Cerebellar cortex (tissue), 1 donor: ENCODE measurements at regions not wholly inside any gene's neighbourhood (a gene's known extent, or its start where the extent isn't known, plus 50 kb on each side); places are given as distances from the start of the nearest gene placed in this dataset.

Experiments used
- DNase-seq: peaks from one replicate; pipeline ENCODE4 v3.0.0-alpha.2; 2015; ENCODE audit warnings: low spot score

DNA sequence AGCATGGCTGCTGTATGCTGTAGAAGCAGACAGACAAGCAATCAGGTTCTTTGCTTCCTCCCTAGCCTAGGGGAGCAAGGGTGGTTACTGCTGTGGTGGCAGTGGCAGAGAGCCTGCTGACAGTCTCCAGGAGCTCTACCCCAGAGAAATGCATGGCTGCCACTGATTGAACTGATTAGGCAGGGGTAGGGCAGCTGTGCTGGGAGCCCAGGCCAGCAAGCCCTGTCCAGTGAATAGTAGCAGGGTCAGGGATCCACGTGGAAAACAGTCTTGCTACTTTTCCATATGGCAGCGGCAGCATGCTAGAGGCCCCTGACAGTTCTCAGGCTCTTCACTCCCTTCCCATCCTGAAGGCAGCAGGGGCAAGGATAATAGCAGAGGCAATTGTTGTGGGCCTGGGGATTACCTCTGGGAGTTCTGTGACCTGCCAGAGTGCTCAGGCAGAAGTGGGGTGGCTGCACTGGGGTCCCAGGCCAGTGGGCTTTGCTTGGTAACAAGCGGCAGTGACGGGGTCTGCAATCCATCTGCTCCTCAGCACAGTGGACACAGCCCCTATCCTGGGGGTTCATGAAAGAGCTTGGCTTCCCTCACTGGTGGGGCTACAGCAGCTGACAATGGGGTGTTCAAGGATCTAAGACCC is 558.8 kb upstream of the GHITM start:
- DNase-seq, result no peak

DNA sequence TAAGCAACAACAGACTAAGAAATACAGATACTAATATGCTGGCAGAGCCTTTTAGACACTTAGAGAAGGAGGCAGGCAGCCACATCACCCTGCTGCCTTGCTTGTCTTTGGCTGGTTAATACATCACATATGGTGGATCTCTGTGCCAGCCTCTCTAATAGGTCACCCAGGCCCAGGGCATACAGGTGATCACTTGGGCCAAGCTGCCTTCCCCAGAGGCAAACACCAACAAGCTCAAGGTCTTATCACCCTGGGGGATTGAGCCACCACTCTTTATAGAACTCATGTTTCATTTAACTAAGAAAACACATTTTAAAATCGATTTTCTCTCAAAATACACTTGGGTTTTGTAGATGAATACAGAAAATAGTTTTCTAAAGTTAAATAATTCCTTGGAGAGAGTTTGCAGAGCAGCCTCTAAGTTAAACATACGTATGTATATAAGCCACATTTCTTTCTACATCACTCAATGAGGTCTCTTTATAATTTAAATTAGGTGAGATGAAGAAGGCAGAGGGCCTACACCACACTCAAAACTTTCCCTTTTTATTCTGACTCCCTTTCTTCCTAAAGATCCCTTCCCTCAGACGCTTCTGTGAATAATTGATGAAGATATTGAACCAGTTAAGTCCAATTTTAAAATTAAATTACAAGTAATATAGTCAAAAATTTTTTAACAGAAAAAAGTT is 556.8 kb upstream of the GHITM start:
- peak; percentile 12 for DNase-seq

DNA sequence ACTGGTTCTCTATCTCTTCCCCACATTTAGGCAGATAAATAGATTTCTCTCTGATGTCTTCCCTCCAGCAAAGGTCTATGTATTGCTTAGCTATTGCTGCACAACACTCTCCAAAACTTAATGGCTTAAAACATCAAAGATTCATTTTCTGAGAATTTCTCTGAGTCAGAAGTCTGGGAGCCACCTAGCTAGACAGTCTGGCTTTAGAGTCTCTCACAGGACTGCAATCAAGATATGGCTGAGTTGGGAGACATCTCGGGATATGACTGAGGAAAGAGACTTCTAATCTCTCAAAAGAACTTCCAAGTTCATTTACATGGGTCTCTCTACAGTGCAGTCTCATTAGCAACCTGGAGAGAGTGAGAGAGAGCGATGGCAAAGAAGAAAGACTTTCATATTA is 553.6 kb upstream of the GHITM start:
- no peak for DNase-seq

DNA sequence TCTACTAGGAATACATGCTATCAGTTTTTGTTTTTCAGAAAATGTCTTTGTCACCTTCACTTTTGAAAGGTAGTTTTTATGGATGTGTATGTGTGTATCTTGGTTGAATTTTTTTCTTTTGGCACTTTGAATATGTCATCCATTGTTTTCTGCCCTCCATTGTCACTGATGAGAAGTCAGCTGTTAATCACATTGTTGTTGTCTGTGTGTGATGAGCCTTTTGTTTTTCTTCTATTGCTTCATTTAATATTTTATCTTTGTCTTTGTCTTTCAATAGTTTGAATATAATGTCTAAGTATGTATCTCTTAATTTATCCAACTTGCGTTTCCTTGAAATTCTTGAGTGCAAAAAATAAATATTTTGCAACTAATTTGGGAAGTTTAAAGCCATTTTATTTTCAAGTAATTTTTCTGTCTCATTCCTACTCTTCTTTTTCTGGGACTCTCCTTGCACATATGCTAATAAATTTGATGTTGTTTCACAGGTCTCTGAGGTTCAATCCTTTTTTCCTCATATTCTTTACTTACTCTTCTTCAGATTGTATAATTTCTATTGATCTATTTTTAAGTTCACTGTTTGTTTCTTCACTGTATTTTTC is 546.9 kb upstream of the GHITM start:
- no peak for DNase-seq

DNA sequence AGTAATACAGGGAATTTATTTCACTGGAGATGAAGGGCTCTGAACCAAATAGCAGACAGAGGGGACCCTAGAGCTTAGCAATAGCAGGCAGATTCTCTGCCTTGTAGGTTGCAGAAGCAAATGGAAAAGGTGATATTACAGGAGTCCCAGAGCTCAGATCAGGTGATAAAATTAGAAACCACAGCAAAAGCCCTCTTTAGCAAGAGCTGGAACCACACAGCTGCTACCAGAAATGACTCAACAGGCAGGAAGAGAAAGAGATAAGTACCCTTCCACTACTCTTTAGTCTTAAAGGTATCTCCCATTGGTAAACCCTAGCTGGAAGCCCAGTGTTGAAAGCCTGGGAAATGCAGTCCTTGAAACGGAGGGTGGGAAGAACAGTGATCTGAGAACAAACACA is 535.6 kb upstream of the GHITM start:
- no peak for DNase-seq

DNA sequence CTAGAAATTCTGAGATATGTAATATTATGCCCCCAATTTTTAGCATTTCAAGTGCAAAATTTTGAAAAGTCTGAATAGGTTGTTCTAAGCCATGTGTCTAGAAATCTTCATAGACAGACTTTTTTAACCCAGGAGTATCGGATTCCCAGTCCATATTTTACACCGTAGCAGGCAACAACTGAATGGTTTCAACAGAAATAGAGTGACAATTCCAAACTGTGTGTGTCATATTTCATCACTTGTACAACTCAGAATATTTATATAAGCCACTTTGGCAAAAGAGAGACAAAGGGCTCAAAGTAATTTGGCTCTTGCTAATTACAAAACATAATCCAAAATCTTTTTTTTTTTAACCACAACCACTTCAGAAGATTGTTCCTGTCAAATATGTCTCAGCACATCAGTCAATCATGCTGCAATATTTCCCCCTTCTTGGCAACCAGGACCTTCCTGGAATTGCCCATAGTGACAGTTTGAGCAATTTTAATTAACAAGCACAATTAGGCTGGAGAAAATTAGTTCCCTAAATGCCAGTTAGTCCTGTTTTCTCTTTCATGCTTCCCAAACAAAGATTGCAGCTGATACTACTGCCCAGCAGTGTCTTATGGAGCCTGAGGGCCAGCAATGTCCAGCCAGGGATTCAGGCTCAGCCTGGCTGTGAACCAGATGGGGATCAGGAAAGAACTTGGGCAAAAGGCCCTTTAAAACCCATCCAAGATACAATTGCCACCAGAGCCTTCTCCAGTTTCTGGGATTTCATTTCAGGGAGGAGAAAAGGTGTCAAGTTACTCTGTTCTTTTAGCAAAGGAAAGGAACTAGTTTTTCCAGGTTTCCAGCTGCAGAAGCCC is 533.3 kb upstream of the GHITM start:
- DNase-seq, result no peak

DNA sequence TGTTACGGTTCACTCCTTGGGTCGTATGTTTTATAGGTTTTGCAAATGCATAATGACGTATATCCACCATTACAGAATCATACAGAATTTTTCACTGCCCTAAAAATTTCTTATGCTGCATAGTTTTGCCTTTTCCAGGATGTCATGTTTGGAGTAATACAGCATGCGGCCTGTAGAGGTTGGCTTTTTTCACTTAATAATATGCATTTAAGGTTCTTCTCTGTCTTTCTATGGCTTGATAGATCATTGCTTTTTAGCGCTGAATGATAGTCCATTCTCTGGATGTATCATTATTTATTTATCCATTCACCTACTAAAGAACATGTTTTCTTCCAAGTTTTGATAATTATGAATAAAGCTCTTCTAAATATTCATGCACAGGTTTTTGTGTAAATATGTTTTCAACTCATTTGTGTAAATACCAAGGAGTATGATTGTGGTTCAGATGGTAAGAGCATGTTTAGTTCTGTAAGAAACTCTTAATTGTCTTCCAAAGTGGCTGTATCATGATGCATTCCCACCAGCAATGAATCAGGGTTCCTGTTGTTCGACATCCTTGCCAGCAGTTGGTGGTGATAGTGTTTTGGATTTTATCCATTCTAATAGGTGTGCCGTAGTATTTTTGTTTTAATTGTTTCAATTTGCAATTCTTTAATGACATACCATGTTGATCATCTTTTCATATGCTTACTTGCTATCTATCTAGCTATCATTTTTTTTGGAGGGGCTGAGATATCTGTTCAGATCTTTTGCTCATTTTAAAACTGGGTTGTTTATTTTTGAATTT is 531.2 kb upstream of the GHITM start:
- DNase-seq, result no peak

DNA sequence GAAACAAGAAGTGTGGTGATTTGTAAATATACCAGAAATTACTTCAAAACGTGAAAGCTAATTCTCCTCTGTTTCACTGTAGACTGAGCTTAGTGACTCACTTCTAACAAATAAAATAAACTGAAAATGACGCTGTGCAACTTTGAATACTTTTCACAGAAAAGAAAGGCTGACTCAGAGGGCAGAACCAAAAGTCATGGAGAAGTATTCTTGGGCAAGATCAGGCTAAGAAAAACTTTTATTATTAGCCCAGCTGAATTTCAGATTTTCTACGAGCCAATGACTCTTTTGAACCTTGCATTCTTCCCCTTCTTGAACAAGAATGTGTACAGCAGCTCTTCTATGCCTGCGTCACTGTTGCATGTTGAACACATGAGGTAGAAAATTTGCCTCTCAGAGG is 527.3 kb upstream of the GHITM start:
- DNase-seq, result no peak

DNA sequence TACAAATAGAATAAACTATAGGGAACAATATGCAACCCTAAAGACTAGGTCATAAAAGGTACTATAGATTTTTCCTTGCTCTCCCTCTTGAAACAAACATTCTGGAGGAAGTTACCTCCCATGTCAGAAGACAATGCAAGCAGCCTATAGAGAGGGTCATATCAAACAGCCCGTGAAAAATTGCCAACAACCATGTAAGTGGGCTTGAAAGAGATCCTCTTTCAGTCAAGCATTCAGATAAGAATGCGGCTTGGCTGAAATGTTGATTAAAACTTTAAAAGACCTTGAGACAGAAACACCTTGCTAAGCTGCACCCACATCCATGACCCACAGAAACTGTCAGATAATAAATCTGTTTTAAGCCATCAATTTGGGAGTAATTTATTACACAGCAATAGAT is 526.6 kb upstream of the GHITM start:
- DNase-seq, result no peak

DNA sequence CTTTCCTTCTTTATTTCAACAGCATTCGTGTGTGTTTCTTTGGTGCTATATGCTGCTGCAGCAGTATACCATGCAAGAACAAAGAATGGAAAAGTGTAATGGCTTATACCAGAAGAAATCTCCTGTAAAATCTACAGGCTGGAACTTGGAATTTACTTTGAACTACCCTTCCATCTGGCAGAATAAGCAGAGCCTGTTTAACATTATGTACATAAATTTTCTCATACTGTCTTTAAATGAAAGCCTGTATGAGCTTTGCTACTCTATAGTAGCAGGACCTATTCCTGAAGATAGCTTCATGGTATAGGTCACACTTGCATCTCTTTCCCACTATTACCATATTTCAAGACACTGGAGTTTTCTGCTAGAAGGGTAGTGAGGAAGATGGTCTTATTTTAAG is 522.1 kb upstream of the GHITM start:
- DNase-seq, result no peak

DNA sequence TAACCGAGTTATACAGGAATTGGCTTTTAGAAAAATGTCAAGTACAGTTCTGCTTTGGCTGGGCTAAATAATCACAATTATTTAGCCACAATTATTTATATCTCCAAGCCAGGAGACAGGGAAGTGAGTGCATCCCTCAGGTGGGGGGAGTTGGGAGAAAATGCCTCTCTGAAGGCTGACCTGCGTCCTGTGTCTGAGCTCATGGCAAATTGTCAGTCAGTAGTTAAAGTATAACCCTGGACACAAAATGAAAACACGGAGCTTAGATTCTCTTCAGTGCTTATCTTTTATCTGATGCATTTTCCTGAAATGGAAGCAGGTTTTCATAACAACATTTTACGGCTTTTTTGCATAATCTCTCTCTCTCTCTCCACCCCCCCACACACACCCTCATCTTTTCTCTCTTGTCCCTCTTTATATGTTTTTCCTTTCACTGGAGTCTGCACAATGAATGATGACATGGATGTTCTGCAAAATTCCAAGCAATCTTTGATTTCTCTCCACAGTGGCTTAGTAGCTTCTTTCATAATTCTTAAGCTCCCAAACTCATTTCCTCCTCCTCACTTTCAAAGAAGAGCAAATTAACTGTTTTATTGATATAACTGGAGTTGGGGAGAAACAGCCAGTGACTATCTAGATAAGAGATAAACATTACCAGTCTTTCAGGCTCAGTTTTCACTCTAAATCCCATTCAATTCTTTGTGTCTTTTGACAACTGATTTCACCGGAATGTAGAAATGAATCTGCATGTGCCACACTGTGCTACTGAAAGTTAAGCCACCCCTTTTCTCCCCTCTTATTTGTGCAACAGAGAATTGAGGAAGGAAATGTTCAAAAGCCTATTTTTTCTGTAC is 521.4 kb upstream of the GHITM start:
- DNase-seq, result no peak

DNA sequence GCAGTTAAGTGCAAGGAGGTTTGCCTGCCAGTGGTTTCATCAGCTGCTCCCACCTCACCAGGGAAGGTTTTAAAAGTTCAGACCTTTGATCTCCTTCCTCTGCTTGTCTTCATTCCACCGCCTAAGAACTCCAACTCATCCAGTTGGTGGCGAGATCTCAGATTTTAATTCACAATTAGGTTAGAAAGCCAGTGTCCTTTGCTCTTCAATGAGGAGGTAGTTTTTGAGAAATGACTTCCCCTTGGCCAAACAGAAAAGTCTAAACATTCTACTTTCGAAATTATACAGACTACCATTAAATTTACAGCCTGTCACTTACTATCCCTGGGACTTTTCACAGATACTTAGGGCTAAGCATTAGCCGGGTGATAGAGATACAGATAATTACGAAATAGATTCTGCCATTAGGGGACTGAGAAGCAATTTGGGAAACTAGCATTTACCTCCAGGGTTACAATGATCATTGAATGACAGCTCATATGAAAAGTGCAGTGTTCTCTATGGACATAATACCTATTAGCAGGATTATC is 513.4 kb upstream of the GHITM start:
- DNase-seq, result no peak

DNA sequence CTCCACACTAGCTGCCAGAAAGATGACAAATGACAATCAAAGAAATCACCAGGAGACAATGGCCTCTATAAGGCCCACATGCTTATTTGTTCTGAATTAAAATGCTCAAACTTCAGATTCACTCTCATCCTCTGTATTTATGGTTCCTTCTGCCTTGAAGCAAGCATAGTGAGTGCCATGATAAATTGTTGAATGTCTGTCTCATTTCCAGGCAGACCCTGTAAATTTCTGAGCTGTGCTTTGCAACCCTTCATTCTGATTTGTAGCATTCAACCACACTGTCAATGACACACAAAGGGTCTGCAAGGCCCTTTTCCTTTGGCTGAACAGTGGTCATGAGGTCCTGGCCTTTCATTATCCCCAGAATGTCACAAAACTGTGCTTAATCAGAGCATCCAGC is 506.6 kb upstream of the GHITM start:
- no peak for DNase-seq

DNA sequence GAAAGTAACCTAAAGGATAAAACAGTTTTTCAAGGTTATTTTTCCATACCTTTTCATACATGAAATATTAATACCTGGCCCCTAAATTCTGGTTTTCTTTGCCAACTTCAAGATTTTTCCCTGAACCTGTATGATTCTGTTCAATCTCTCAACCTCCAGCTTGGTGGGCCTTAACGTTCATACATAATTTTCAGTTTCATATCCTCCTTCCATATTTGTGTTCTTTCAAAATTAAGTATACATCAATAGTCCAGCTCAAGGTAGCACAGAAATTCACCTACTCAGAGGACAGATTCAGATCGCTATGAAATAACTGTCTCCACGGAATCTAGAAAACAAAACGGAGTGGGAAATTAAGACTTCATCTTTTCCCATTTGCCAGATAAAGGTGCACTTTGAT is 505.8 kb upstream of the GHITM start:
- DNase-seq, result no peak

DNA sequence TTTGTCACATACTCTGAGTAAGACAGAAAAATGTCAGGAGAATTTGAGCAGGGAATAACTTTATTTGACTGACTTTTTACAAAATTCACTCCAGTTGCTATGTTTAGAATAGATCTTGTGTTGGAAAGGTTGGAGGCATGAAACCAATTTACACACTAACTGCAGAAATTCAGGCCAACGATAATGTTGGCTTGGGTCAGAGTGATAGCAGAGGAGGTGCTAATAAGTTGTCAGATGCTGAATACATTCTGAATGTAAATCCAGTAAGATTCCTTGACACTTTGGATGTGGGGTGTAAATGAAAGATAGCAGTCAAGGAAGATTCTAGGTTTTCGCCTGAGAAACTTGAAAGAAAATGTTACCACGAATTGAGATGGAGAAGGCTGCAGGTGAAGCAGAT is 502.5 kb upstream of the GHITM start:
- DNase-seq, result no peak

DNA sequence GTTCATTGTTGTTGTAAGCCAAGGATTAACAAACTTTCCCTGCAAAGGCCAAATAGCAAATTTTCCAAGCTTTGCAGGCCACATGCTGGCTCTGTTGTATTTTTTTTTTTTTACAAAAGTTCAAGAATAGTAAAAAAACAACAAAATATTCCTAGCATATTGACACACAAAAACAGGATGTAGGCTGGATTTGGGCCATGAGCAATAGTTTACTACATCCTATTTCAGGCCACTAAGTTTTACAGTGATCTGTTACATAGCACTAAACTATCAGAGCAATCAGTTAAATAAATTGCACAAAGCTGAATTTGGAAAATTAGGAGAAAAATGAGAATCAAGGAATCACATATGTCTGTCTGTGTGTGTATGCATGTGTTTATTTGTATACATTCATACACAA is 491.8 kb upstream of the GHITM start:
- no peak for DNase-seq

DNA sequence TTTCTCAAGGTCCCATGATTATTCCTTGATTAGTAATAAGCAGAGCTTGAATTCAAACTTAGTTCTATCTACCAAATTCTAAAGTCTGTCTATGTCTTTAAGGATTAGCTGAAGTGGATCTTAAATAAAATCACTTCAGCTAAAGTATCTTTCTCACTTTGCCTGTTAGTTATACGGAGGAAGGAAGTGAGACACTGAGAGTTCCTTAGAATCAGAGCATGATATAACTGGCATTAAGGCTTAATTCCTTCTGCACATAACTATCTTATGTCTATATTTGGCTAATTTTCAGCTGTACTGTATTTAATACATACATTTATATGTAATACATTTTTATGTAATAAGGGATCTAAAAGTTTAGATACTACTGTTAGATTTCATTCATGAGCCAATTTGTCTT is 491.1 kb upstream of the GHITM start:
- DNase-seq, result no peak

DNA sequence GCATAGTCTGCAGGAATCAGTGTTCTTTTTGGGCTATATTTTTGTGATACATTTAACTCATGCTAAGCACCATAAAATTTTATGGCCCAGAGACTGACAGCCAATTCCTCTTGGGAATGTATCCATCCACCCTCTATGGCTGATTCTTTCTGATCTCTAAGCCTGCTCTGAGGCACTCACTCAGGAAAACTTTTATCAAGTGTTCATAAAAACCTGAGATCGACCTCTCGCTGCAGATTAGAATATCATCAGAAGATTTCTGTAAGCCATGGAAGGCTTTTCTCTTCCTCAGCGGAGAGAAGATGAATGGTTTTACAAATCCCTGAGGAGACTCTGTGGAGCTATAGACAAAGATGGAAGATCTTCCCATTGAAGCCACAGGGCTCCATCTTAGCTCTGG is 489.8 kb upstream of the GHITM start:
- no peak for DNase-seq

DNA sequence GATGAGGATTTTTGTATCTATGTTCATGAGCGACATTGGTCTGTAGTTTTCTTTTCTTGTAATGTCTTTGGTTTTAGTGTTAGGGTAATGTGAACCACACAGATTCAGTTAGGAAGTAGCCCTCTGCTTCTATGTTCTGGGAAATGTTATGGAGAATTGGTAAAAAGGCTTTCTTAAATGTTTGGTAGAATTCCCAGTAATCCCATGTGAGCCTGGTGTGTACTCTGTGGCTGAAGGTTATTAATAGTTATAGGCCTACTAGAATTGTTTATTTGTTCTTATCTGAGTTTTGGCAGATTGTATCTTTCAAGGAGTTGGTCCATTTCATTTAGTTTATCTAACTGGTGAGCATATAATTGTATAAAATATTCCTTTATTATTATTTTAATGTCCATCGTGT is 484.6 kb upstream of the GHITM start:
- no peak for DNase-seq

DNA sequence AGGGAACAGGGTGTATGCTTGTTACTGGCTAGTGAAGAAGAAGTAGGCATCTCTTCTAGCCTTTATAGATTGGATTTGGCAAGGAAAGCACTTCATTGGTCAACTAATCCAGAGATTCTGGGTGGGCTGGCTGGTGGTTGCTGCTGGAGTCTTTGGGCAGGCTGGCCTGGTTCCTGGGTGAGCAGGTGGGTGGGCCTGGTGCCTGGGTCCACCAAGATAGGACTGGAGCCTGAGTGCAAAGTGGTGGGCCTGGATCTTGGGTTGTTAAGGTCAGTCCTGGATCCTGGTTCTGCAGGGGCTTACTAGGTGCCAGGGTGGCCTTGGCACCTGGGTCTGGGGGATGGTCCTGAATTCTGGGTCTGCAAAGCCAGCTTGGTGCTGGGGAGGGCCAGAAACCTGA is 482.4 kb upstream of the GHITM start:
- no peak for DNase-seq

DNA sequence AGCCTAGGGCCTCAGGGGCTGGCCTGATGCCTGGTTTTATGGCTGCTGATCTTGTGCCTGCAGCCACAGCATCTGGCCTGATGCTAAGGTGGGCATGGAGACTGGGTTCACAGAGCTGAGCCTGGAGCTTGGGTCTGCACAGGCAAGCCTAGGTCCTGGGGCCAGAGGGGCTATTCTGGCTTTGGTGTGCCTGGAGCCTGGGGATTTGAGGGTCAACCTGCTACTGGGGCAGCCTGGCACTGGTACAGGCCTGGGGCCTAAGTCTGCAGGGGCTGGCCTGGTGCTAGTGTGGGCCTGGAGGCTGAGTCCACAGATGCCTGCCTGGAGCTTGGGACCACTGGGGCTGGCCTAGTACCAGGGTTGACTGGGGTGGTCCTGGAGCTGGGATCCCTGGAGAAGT is 481.8 kb upstream of the GHITM start:
- DNase-seq, result no peak
